ENCODE measurements at regions not wholly inside any gene's neighbourhood (a gene's known extent, or its start where the extent isn't known, plus 50 kb on each side); places are given as distances from the start of the nearest gene placed in this dataset.
"Not testable (repeated sequence)": the region's sequence is repeated elsewhere in the genome, so short reads cannot be mapped to it uniquely, and the experiment has no call there.

DNA sequence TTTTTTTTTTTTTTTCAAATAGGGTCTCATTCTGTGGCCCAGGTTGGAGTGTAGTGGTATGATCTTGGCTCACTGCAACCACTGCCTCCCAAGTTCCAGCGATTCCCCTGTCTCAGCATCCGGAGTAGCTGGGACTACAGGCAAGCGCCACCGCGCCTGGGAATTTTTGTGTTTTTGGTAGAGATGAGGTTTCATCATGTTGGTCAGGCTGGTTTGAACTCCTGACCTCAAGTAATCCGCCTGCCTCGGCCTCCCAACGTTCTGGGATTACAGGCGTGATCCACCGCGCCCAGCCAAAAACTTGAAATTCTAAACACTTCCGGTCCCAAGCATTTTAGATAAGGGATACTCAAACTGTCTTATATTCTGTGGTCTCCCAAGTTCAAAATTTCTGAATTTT is 718.9 kb upstream of the MEF2C start:
- no peak for DNase-seq

DNA sequence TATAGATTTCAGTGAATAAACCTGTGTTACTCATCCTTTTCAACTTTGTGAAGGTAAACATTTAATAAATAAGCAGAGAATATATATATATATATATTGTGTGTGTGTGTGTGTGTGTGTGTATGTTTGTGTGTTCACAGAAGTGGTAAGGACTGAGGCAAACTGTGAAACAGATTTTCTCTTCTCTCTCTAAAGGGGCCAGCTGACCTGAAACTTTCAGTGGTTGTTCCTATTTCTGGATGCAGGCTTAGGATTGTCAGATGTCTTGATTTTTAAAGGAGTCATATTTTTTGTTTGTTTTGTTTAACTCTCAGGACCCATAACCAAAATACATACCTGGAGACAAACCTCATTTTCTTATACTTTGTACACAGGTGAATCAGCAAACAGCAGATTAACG is 714.9 kb upstream of the MEF2C start:
- DNase-seq = no peak

DNA sequence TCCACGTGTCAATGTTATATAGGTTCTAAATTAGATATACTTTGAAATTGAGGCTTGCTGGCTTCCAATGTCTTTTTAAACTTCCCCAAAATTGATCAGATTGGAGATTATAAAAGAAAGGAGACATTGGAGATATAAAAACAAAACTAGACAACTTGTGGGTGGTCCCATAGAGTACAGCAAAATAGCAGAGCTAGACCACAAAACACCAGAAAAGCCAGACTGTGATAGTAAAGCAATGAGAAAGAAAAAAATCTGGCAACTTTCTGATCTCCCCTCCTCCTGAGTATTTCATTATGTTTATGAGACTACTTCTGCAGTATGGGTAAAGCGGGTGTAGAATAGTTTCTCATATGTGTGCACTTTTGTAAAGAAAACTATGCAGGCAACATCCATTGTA is 713.8 kb upstream of the MEF2C start:
- DNase-seq = no peak

DNA sequence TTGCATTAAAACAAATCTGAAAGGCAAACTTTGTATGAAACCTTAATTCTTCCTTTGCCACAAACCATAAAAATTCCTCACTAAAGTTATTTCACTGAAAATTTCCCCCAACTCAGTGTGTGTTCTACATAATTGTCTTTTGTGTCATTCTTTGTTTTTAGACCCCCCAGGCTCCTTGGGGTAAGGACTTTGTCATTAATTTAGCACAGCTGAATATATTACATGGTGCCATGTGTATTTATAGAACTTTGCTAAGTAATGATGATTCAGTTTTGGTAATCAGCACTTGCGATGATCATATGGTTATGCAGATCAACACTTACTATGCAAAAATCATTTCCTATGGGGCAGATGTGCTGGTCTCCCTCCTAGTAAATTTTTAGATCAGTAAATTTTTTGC is 712.1 kb upstream of the MEF2C start:
- DNase-seq = no peak

DNA sequence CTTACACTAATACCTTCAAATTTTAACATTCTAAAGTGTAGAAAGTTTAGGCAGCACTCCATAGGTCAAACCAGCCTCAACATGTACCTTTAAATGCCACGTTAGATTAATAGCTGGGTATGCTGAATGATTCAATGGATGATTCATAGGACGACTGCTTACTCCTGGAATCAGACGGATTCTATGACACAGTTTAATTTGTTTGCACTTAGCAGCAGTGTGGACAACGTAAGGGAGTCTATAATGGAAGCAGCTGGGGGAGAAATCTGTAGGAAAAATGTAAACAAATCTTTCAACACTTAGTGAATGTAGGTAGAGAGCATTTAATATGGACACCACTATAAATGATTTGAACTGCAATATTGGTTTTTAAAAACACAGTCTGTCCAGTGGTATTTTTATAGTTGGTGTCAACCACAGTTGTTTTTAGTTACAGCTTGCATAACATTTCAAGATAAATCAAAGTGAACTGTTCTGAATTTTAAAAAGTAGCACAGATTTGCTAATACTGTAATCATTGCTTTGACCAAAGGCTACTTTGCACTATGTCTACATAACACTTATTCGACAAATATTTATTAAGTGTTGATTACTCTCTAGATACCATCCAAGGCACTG is 701.5 kb upstream of the MEF2C start:
- no peak for DNase-seq

DNA sequence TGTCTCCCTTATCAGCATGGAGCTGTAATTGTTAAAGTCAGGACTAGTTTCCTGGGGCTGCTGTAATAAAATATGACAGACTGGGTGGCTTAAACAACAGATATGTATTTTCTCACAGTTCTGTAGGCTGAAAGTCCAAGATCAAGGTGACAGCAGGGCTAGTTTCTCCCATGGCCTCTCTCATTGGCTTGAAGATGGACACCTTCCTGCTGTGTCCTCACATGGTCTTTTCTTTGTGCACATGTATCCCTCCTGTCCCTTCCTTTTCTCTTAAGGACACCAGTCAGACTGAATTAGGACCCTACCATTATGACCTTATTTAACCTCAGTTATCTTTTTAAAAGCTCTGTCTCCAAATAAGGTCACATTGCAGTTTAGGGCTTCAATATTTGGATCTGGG is 700.5 kb upstream of the MEF2C start:
- DNase-seq = no peak

DNA sequence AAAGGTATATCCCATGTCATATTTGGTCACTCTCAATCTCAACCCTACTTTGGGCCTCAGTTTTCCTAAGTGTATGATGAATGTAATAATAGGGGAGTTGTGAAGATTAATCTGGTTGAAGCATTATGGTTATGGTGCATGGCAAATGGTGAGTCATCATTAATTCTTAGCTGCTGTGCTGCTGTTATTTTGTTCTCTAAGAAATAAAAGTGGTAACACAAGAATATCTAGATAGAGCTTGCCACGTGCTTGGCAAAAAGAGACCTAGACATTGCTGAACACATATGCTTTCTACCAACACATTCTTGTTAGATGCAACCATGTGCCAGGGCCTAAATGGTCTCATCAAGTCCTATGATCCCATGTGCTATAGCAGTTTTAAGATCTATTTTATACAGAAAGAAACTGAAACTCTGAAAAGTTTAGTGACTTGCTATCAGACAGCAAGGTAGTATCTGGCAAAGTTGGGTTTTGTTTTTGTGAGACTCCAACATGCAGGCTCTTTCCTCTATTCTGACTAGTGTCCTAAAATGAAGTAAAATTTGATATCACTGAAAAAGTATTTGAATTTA is 699.9 kb upstream of the MEF2C start:
- no peak for DNase-seq

DNA sequence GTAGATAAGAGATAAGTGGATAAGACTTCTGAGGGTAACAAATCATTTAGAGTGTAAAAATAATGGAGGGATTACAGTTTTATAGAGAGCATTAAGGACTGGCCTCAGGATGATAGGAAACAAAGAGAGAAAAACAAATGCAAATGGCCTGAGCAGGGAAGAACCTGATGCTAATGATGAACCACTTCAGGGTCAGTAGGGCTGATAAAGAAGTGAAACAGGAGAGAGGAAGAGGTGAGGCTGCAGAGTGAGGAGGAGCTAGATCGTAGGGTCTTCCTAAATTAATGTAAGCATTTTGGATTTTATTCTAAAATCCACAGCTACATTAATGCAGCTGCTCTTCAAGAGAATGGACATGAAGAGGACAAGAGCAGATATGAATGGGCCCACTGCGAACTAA is 698.0 kb upstream of the MEF2C start:
- DNase-seq = no peak

DNA sequence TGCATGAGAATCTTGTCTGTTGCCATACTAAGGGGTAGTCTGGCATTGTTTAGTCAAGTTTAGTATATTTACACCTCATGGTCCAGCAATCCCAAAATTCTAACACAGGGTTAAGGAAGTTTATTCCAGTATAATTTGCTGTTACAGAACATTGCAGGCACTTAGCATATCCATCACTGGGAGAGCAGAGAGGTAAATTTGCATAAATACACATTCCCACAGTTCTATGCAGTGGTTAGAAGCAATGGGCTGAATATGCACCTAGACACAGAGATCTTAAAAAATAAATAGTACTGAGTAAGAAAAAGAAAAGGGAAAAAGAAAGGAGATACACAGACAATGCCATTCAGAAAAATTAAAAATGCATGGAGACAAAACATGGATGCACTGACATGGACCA is 692.3 kb upstream of the MEF2C start:
- DNase-seq = no peak

DNA sequence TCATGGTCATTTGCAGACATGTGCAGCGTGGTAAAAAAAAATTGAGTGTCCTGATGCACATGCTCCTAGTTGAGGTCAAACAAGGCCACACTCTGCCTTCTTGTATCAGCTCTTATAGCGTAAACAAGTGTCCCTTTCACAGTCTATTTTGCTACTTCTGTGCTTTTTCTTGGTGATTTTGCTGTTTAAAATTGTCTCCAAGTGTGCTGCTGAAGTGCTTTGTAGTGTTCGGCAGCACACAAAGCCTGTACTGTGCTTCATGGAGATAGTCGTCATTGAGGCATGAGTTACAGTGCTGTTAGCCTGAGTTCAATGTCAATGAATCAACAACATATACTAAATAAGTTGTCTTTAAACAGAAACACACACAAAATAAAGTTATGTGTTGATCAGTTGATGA is 690.4 kb upstream of the MEF2C start:
- DNase-seq = no peak

DNA sequence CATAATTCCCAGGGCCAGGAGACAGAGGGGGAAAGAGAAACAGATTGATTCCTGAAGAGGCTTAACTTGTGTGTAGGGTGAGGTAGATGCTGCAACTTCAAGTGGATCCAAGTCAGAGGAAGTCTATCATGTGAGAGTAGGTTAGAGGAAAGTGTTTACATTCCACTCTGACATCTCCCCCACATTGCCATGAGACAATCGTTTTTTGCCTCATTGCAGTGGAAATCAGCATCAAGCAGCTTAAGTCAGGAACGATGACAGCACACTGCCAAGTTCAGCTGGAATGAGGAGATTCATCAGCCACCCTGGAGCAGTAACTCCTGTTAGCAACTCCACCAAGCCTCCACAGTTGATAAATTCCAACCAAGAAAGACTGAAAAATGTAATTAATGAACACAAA is 689.7 kb upstream of the MEF2C start:
- DNase-seq = no peak

DNA sequence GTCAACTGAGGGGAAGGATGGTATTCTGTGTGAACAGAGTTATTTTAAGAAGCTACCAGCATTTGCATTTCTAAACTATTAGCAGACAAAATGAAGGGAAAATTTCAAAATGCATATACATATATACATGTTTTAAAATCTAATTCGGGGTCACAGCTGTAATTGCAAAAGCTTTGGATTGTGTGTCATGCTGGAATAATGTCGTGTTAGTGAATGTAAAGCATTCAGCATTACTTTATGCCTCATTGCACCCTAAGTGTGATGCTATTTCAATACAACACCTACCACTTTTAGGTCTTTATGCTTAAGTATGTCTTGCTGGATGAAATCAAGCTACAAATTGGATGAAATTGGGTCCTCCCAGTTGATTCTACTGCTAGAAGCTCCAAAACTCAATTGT is 687.6 kb upstream of the MEF2C start:
- no peak for DNase-seq

DNA sequence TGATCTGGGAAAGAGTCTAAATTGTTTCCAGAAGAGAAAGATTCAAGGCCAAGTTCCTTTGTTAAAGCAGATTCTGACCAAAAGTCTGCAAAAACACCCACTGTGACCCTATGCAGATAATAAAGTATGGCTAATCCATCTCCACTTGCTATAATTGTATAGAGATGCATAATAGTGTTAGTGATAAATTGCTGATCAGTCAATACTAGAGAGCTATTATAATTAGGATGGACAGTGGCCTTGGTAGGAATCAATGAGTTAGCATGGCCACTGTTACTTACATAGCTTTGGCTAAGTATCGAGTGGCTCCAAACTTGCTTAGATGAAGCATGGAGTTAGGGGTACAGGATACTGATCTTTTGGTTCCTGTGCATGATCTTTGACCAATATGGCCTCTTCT is 683.4 kb upstream of the MEF2C start:
- DNase-seq = no peak

DNA sequence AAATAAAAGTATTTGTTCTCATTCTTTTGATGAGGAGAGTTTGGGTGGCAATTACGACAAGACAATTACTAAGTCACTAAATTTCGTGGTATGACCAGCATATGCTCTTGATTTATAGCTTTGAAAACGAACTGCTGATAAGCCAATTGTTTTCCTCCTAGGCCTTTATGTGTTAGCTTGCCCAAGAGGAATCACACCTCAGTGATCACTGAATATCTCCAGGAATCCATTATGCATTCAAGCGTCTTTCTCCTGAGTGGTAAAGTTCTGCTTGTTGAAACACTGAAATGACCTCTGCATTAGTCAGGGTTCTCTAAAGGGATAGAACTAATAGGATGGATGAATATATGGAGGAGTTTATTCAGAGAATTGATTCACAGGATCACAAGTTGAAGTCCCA is 677.7 kb upstream of the MEF2C start:
- DNase-seq = no peak

DNA sequence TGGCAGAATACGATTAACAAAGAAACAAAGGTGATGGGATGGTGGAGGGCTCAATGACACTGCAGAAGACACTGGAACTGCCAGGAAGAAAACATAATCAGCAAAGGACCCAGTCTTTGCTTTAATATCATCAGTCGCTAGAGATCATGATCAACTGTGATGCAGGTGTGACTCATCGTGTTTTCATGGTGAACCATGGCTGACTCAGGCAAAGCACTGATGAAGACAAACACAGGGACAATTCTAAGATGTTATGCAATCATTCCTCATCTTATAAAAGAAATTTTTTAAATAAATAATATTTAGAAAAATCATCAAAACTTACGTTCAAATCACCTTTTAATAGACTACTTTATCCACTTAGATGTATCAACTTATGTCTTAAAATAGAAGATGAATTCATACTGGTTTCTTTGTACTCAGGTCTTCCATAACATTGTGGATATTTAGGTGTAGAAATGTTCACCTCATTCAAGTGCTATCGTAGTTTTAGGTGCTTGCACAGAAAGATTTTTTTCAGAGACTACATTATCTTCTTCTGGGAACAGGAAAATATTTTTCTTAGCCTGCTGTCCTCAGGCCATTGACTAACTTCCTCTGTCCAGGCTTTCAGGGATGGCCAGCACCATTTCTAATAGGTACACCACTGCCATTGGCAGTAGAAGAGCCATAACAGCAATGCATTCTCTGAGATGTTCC is 673.4 kb upstream of the MEF2C start:
- DNase-seq = no peak

DNA sequence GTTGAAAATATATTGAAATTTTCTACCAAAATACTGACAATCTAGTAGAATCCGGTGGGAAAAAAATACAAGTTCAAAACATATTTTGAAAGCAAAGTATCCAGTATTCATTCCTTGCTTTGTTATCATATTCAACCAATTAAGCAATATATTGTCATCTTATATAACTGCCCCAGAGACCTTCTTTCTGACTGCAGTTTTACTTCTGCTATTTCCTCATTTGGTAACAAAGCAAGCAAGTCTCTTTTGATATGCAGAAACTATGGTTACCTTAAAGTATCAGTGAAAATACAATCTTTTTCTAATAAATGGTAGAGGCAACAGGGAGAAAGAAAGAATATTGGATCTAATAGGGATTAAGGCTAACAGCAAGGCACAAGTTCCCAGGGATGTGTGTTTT is 663.7 kb upstream of the MEF2C start:
- no peak for DNase-seq

DNA sequence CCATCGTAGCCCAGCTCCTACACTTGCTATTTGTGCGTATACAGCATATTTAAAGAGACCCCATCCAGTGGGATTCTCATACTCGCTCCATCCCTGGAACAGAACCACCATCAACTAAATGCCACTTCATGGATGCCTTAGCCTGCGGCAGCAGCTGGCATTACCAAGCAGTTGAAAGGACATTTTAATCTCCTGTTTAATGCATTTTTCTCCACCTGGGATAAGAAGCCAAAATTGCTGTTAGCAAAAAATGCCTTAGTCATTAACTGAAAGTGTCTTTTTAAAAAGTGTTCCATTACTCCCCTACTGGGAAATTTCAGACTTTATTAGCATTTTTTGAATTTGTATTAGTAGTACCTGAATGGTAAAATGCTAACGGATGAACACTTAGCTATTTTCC is 662.6 kb upstream of the MEF2C start:
- no peak for DNase-seq

DNA sequence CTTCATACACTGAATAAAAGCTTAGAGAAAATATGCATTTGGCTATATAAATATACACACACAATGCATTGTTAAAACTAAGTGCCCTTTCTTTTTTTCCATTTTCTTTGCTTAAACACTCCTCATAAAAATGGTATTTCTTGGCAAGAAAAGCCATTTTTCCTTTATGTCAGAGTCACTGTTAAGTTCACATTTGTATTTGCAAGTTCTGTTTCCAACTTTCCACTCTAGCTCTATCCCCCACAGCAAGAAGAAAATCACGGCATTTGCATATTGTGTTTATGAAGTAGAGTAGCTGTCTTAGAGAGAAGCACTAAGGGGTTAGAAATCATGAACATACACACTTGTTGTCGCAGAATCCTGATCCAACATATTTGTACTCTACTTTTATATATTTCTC is 662.1 kb upstream of the MEF2C start:
- no peak for DNase-seq

DNA sequence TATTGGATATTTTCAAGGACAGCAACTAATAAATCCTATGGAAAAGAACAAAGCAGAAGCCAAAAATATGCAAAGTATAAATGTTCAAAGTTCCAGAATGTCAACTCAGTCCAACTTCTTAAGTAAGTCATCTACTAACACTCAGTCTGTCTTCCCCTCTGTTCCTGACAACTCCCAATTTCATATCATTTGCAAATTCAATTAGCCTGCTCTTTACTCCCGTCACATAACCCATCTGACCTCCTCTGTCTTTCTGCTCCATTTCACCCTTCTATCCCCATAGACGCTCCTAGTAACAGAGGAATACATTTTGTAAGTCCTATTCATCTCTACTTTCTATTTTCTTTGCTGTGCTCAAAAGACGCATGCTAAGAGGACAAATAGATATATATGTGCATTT is 659.8 kb upstream of the MEF2C start:
- DNase-seq = no peak

DNA sequence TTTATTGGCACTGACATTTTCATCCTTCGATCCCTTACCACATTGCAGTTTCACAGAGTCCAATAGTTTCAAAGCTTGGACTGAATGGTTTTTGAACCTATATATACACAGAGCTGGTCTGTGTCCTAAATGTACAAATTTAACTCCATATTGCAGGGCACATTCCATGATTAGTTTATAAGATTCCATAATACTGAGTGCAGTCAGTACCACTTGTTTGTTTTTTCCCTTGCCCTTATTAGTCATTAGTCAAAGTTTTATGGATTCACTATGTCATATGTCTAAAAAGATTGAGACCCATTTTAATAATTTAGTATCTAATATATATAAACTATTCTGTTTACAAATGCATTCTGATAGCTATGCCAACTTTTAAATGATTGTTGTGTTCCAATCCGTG is 654.8 kb upstream of the MEF2C start:
- DNase-seq = no peak

DNA sequence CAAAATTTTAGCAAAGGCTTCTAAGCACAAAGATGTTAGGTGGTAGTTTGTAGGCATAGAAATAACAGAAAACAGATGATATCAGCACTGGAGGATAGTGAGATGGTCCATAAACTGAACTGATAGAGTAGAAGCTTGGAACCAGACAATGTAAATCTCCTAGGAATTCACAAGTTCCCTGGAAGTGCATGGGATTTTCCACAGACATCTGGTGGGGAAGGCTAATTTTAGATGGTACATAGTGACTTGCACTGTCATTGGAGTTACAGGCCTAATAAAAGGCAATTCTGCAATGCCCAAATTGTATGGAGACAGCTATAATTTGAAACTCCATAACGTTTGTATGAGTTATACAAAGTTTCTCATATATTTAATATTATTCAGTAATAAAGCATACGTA is 653.0 kb upstream of the MEF2C start:
- no peak for DNase-seq

DNA sequence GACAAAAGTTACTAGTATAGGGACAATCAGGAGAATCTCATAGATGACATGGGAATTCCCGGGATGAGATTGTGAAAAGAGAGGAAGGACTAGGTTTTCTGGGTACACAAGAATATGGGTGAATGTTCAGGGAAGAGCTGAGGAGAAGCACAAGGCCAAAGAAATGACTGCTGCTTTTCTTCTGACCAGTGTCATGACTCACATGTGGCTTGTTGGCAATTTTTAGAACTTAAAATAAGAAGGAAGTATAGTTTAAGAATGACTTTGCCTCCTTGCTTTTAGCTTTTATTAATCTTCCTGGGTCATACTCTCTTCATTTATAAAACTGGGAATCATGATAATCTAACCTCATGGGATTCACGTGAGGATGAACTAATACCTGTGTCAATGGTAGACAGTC is 652.4 kb upstream of the MEF2C start:
- DNase-seq = no peak

DNA sequence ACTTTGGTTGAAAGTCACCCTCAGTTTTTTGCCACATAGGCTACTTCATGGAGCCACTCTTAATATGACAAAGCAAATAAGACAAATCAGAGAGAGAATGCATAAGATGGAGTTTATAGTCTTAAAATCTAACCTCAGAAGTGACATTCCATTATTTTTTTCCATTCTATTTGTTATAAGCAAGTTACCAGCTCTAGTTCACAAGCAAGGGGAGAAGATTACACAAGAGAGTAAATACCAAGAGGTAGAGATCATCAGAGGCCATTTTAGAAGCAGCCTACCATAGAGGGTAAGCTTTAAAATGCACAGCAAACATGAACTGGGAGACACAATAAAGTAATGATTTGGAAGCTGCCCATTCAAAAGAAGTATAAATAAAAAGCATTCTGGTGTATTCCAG is 651.3 kb upstream of the MEF2C start:
- DNase-seq = no peak

DNA sequence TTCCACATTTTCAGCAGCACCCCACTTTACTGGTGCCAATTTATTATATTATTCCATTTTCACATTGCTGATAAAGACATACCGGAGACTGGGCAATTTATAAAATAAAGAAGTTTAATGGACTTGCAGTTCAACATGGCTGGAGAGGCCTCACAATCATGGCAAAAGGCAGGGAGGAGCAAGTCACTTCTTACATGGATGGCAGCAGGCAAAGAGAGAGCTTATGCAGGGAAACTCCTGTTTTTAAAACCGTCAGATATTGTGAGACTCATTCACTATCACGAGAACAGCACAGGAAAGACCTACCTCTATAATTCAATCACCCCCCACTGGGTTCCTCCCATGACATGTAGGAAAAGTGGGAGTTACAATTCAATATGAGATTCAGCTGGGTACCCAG is 641.8 kb upstream of the MEF2C start:
- no peak for DNase-seq

DNA sequence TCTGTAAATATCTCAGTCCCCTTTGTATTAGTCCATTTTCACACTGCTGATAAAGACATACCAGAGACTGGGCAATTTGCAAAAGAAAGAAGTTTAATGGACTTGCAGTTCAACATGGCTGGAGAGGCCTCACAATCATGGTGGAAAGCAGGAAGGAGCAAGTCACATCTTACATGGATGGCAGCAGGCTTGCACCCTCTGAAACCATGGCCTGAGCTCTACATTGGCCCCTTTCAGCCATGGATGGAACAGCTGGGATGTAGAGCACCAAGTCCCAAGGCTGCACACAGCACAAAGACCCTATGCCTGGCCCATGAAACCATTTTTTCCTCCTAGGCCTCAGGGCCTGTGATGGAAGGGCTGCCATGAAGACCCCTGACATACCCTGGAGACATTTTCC is 640.9 kb upstream of the MEF2C start:
- not testable (repeated sequence) for DNase-seq

Data from NCI-H1105 treated with DMSO at 0.1 percent for 48 hours (cell line).